ENCODE measurements at regions not wholly inside any gene's neighbourhood (a gene's known extent, or its start where the extent isn't known, plus 50 kb on each side); places are given as distances from the start of the nearest gene placed in this dataset.

DNA sequence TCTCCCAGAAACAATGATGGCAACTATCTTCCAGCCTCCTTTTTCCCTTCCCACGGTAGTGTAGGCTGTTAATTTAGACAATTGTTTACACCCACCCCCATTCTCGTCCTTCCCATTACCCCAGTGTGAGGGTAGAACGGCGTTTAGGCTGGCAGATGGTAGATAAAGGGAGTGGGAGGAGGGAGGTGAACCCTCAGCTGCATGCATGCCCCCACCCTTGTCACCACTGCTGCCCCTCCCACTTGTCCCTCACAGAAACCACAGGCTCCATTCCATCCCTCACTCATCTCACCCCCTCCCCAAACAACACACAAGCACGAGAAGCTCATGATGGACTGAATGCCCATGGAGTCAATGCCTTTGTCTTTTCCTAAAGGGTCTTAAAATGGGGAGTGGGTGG, 107.9 kb upstream of the PARD3B start:
- TF ChIP-seq, protein P1, sequence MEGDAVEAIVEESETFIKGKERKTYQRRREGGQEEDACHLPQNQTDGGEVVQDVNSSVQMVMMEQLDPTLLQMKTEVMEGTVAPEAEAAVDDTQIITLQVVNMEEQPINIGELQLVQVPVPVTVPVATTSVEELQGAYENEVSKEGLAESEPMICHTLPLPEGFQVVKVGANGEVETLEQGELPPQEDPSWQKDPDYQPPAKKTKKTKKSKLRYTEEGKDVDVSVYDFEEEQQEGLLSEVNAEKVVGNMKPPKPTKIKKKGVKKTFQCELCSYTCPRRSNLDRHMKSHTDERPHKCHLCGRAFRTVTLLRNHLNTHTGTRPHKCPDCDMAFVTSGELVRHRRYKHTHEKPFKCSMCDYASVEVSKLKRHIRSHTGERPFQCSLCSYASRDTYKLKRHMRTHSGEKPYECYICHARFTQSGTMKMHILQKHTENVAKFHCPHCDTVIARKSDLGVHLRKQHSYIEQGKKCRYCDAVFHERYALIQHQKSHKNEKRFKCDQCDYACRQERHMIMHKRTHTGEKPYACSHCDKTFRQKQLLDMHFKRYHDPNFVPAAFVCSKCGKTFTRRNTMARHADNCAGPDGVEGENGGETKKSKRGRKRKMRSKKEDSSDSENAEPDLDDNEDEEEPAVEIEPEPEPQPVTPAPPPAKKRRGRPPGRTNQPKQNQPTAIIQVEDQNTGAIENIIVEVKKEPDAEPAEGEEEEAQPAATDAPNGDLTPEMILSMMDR (IDR thresholded peaks at IDR 0.05; ENCODE audit: low read length), result no peak
- no peak for TF ChIP-seq EZH2 (IDR thresholded peaks at IDR 0.05; ENCODE audit: borderline replicate concordance, low read length)
